A673 (cell line): ENCODE measurements at regions not wholly inside any gene's neighbourhood (a gene's known extent, or its start where the extent isn't known, plus 50 kb on each side); places are given as distances from the start of the nearest gene placed in this dataset.

Source experiments
- CTCF ChIP-seq: fragments of 300-800, 200-600 bp; sonication (generic); conservative IDR thresholded peaks from 2 replicates; pipeline ENCODE4 v1.5.1; 2017; ENCODE audit warnings: low read depth, mild to moderate bottlenecking, antibody characterized with exemption, low read length, moderate library complexity, mixed read lengths
- EZH2 ChIP-seq: fragments of 200-600 bp; sonication (generic); IDR thresholded peaks from 2 replicates; pipeline ENCODE4 v1.6.1; 2017; ENCODE audit warnings: borderline replicate concordance, low read depth, mild to moderate bottlenecking, mixed read lengths, antibody characterized with exemption, low read length; ENCODE audit not compliant: poor library complexity, severe bottlenecking

GRCh38 chr5:52712354-52712753 is 75.4 kb upstream of the ITGA1 start:
- TF ChIP-seq CTCF (no peak), EZH2 (no peak)
